Left forelimb (tissue), 1 donor: ENCODE measurements at regions not wholly inside any gene's neighbourhood (a gene's known extent, or its start where the extent isn't known, plus 50 kb on each side); places are given as distances from the start of the nearest gene placed in this dataset.
"Not testable (repeated sequence)": the region's sequence is repeated elsewhere in the genome, so short reads cannot be mapped to it uniquely, and the experiment has no call there.

Experiments used
- DNase-seq: peaks from one replicate; pipeline ENCODE4 v3.0.0-alpha.2; 2018; ENCODE audit warnings: low spot score

- DNase-seq: no peak
Measured at GRCh38 chr2:3036432-3037125, 341.0 kb downstream of the EIPR1 start.

DNA sequence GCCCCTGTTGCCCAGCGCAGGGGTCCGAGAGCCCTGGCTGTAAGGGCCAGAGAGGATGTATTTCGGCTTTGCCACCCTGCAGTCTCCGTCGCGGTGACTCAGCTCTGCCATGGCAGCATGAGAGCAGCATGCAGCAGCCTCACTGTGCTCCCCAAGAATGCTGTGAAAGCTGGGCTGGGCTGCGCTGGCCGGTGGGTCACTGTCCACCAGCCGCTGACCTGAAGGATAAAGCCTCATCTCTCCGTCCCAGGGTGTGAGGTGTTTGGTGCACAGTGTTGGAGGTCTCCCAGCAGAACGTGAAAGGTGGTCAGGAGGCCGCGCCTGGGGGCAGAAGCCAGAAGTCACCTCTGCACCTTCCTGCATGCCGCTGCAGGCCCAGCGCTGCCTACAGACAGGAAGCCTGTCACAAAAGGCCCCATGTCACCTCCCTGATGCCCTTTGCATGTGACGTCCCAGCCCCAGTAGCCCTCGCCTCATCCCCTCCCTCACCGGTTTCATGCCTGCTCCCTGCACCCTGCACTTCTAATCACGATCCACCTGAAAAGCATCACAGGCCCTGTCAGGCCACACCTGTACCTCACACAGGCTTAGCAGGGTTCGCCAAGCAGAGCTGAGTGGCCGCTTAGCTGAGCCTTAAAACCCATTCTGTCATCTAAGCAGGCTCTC is 342.1 kb downstream of the EIPR1 start:
- DNase-seq: no peak

DNA sequence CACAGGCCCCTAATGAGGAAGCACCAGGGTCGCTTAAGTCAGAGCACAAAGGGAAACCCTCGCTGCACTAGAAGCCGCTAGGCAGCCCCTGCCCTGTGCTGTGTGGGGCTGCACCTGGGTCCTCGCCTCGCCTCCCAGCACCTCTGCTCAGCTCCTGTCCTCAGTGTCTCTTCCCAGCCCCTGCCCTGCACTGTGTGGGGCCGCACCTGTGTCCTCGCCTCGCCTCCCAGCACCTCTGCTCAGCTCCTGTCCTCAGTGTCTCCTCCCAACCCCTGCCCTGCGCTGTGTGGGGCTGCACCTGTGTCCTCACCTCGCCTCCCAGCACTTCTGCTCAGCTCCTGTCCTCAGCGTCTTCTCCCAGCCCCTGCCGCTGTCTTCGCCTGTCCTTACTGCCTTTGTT is 342.8 kb downstream of the EIPR1 start:
- DNase-seq: no peak

- DNase-seq: no peak
Measured at GRCh38 chr2:3034396-3034795, 343.2 kb downstream of the EIPR1 start.

GRCh38 chr2:3033315-3033714 is 344.3 kb downstream of the EIPR1 start:
- DNase-seq: no peak

GRCh38 chr2:3030791-3031190 is 346.8 kb downstream of the EIPR1 start:
- DNase-seq: not testable (repeated sequence)

DNA sequence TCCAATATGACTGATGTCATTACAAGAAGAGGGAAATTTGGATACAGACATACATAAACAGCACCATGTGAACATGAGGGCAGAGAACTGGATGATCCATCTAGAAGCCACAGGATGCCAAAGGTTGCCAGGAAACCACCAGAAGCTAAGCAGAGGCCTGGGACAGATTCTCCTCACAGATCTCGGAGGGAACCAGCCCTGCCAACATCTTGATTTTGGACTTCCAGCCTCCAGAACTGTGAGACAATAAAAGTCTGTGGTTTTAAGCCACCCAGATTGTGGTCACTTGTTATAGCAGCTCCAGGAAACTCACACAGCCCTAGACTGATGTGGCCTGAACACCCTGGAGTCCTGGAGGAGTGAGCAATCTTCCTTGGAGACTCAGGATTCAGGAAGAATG is 351.6 kb downstream of the EIPR1 start:
- DNase-seq: no peak

DNA sequence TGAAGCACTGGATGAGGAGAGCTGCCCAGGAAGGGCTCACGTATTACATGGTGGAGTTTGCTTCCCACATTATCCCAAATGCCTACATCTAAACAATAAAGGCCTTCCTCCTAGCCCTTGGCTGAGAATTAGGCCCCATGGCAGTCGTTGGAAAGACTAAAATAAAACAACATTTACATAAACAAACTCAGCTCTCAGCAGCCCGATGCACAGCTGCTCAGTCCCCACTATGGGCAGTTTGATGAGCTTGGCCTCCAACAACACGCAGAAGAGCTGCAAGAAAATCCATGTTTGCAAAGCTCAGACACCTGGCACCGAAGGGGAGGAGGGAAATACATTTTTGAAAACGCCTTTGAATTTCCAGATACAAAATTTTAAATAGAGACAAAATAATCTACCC is 352.4 kb downstream of the EIPR1 start:
- no peak for DNase-seq

- no peak for DNase-seq
Measured at GRCh38 chr2:3024401-3024935, 353.1 kb downstream of the EIPR1 start.

GRCh38 chr2:3023531-3023930 is 354.1 kb downstream of the EIPR1 start:
- no peak for DNase-seq

- no peak for DNase-seq
Measured at GRCh38 chr2:3022841-3023372, 354.7 kb downstream of the EIPR1 start.

DNA sequence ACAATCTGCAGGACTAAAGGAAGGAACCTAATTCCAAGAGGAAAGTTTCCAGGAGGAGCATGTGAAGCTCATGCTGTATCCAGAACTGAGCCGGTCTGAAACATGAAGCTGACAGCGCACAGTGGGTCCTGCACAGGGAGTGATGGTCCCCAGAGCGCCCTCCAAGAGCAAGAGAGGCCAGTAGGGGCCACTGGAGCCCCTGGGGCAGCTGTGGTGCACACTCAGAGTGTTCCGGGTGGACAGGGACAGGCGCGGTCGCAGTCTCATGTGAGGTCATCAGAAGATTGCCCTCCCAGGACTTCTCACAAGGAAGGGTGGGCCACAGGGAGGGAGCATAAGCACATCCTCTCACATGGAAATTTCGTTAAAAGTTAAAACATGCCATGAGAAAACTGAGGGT is 355.9 kb downstream of the EIPR1 start:
- no peak for DNase-seq

DNA sequence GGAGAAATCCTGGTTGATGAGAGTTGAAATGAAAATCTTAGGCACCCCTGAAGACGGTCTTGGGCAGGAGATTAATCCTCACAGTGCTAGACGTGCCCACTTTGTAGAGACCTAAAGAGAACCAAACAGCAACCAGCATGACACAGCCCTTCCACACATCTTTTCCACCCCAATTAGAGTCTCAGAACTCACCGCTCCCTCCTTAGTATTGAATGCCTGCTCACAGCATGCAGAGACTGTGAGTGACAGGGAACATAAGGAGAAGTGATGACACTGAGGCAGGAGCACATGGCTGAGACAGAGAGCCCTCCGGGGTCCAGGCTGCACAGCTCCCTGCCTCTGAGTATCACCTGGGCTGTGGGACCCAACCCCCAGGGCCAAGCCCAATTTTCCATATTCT is 367.6 kb downstream of the EIPR1 start:
- no peak for DNase-seq

GRCh38 chr2:3009483-3009882 is 368.1 kb downstream of the EIPR1 start:
- DNase-seq: no peak

- no peak for DNase-seq
Measured at GRCh38 chr2:3009005-3009404, 368.6 kb downstream of the EIPR1 start.

GRCh38 chr2:3008561-3008960 is 369.1 kb downstream of the EIPR1 start:
- no peak for DNase-seq

GRCh38 chr2:3007135-3007534 is 370.5 kb downstream of the EIPR1 start:
- DNase-seq: no peak

DNA sequence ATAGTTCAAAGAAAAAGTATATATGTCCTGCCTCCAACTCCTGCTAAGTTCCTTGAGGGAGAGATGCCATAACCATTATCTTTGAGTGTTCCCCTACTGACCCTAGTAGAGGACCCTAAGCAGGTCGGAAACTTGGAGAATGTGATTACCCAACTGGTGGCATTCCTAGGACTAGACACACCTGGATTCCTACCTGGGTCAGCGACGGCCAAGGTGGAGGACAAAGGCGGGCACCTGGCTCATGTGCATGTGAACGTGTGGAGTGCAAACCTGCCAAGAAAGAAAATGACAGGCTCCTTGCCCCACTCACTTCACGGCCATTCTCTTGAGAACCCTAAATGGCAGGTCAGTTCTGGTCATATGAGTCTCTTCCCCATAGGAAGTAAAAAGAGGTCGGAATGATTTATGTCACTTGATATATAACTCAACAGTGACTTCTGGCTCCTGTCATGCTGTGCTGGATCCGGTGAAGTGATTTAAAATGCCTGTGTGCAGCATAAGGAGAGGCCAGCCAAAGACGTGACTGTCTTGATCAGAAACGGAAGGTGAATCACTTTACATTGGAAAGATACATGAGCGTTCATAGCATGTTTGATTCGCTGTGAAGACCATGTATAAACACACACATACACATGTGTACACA is 371.6 kb downstream of the EIPR1 start:
- DNase-seq: no peak

GRCh38 chr2:3001615-3002560 is 375.7 kb downstream of the EIPR1 start:
- no peak for DNase-seq

DNA sequence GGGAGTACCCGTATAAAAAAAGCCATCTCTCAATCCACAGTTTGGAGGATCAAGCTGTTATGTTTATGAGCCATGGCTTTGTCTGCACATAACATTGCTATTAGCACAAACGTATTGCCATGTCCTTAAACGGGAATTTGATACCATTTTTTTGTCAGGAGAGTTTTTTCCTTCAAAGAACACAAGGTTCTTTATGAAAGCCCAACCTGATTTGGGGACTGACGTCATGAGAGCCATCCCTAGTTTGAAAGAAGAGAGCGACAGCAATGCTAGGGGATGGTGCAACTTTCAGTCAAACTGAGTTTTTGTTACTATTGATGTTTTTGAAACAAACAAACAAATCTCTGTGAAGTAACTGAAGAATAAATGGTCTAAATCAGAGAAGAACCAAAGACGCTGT is 376.6 kb downstream of the EIPR1 start:
- no peak for DNase-seq

- no peak for DNase-seq
Measured at GRCh38 chr2:3000125-3000524, 377.5 kb downstream of the EIPR1 start.

GRCh38 chr2:2998971-2999370 is 378.6 kb downstream of the EIPR1 start:
- no peak for DNase-seq
